ENCODE measurements at regions not wholly inside any gene's neighbourhood (a gene's known extent, or its start where the extent isn't known, plus 50 kb on each side); places are given as distances from the start of the nearest gene placed in this dataset.

- no peak for TF ChIP-seq ZFX (IDR thresholded peaks at IDR 0.05; ENCODE audit: borderline replicate concordance)
- H3K27ac ChIP-seq: no peak overlapping the region
These were observed 61.5 kb upstream of the GHITM start for GRCh38 chr10:84077768-84078167.

DNA sequence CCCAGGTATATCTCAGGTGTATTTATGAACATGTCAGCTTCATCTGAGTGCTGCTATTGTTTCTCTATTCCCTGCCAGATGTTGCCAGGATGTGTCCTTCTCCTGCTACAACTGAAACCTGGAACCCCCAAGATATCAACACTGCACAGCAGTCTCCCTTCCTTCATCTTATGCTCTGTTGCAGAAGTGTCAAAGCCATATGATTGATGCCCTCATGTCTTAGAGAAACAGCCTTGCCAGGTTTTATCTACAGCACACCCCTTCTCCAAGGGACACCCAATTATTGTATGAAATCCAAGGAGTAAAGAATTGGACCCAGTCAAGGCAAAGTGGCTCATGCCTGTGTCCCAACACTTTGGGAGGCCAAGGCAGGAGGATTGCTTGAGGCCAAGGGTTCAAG is 60.5 kb upstream of the GHITM start:
- H3K27ac ChIP-seq: no peak overlapping the region
- TF ChIP-seq CTCF (IDR thresholded peaks at IDR 0.05) (no peak), ZFX (IDR thresholded peaks at IDR 0.05; ENCODE audit: borderline replicate concordance) (no peak)

DNA sequence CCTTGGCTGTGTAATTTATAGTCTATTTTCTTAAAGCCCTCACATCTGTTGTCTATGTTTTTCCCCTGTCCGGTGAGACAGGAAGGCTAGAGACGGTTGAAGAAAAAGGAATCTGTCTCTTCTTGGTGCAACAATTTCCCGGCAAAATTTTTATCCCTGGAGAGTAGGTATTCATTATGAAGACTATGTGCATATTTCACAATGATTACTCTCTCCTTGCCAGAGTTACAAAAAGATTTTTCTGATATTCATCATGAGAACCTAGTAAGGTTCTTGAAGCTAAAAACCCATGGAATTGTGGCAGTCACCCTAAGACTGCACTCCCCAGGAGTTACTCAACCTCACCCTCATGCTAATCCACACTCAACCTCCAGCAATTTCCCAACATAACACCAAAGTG is 55.0 kb upstream of the GHITM start:
- TF ChIP-seq ZFX (IDR thresholded peaks at IDR 0.05; ENCODE audit: borderline replicate concordance): no peak
- H3K27ac ChIP-seq: no peak overlapping the region

GRCh38 chr10:84087202-84087601 is 52.1 kb upstream of the GHITM start:
- TF ChIP-seq ZFX (IDR thresholded peaks at IDR 0.05; ENCODE audit: borderline replicate concordance) (no peak), CTCF (IDR thresholded peaks at IDR 0.05) (no peak)
- H3K27ac ChIP-seq: no peak overlapping the region

DNA sequence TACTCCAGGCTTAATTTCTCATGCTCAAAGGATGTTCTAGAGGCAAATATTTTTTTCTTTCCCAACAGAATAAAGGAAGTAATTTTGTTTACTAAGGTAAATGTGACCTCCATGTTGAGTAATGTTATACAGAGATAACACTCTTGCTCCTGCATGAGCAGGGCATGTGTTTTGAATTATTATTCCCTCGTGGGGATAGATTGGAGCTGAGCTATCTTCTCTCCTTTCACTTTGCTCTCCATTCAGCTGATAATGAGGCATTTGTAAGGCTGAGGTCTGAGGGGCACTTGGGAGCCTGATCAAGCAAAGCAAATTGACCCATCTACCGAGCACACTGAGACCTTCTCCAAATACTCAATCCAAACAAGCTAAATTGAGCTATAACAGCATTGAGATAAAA is 50.7 kb upstream of the GHITM start:
- no peak overlapping the region for H3K27ac ChIP-seq
- TF ChIP-seq ZFX (IDR thresholded peaks at IDR 0.05; ENCODE audit: borderline replicate concordance): no peak
- TF ChIP-seq CTCF (IDR thresholded peaks at IDR 0.05): no peak

- TF ChIP-seq CTCF (IDR thresholded peaks at IDR 0.05): no peak
- H3K27ac ChIP-seq: no peak overlapping the region
These were observed 50.1 kb upstream of the GHITM start for GRCh38 chr10:84089162-84089561.
